ENCODE measurements at regions not wholly inside any gene's neighbourhood (a gene's known extent, or its start where the extent isn't known, plus 50 kb on each side); places are given as distances from the start of the nearest gene placed in this dataset.

- no peak for DNase-seq
Measured at GRCh38 chr3:135868801-135869200, 96.7 kb upstream of the PPP2R3A start.

DNA sequence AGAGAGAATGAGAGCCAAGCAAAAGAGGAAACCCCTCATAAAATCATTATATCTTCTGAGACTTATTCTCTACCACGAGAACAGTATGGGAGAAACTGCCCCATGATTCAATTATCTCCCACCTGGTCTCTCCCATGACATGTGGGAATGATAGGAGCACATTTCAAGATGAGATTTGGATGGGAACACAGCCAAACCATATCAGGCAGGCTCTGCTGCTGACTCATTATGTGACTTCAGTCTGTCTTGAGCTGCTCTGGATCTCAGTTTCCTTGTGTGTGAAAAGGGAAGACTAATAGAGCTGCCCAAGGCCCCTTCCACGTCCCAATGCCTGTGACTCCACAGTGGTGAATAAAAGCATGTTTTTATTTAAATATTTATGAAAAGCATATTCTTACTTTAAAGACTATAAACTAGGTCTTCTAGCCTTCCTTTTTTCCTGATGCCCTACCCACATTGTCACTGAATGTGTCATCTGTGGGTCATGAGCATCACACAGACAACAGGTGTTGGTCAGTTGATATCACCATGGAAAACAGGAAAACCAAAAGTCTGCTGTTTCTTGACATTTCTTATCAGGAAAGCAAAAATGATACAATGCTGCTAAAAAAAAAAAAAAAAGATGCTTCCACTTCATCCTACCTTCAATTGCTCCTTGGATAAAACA lies 96.0 kb upstream of the PPP2R3A start:
- no peak for DNase-seq

DNA sequence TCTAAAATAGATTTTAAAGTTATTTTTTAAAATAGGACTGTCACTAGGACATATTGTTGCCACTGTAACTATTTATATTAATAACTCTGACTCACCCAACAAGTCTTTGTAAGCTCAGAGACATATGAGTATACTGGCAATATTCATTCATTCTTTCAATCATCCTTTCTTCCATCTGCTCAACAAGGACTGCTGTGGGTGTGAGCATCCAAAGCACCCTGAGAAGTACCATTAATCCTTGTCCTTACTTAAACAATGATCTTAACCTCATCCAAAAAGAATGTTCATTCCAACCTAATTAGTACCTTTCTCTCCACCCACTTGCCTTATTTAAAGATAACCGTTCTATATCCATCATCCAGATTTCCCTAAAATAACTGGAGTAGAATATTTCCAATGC lies 94.2 kb upstream of the PPP2R3A start:
- no peak for DNase-seq

DNA sequence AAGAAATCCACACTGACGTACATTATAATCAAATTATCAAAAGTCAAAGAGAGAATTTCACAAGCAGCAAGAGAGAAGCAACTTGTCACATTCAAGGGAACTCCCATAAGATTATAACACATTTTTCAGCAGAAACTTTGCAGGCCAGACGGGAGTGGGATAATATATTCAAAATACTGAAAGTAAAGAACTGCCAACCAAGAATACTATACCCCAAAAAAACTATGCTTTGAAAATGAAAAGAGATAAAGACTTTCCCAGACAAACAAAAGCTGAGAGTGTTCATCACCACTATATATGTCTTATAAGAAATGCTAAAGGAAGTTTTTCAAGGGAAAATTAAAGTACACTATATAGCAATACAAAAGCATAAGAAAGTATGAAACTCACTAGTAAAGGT lies 91.5 kb upstream of the PPP2R3A start:
- no peak for DNase-seq

DNA sequence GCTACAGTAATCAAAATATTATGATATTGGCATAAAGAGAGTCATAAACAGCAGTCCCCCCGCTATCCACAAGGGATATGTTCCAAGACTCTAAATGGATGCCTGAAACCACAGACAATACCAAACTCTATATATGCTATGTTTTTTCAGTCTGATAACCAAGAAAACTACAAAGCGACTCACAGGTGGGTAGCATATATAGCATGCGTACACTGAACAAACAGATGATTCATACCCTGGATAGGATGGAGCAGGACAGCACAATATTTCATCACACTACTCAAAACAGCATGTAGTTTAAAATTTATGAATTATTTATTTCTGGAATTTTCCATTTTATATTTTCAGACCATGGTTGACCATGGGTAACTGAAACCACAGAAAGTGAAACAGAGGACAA lies 87.0 kb upstream of the PPP2R3A start:
- no peak for DNase-seq

DNA sequence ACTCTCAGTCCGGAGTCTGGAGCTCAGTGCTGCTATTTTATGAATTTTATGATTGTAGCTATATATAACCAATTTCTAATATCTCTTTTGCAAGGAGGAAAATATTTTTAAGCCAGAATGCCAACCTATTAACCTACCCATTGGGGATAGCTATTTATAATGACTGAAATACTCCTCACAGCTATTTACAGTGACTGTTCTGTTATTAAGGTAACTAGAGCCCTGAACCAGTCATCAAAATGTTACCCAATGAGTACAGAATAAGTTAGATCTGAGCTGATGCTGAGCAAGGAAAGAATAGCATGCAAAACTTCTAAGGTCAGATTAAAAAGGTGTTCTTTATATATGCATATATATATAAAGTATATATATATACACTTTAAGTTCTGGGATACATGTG lies 79.6 kb upstream of the PPP2R3A start:
- no peak for DNase-seq

- DNase-seq = no peak
Measured at GRCh38 chr3:135887220-135887619, 78.3 kb upstream of the PPP2R3A start.

GRCh38 chr3:135889443-135889842 lies 76.1 kb upstream of the PPP2R3A start:
- no peak for DNase-seq

DNA sequence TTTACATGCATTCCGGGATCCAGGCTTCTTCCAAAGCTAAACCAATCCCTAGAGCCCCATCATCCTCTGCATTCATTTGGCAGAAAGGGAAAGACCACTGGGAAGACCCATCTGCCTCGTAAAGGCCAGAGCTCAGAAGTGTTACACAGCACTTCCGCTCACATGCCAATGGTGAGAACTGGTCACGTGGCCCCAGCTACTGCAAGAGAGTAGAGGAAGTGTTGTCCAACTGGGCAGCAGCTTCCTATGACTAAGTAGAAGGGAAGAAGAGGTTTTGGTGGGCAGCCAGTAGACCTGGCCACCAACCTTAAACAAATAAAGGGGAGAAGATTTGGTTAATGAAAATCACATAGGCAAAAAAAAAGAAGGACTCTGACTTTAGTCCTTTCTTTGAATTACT lies 74.4 kb upstream of the PPP2R3A start:
- no peak for DNase-seq

- peak in 8 of 14 donors; percentile 4 to 53 (median 25) for DNase-seq
Measured at GRCh38 chr3:135895106-135895733, 70.3 kb upstream of the PPP2R3A start.

DNA sequence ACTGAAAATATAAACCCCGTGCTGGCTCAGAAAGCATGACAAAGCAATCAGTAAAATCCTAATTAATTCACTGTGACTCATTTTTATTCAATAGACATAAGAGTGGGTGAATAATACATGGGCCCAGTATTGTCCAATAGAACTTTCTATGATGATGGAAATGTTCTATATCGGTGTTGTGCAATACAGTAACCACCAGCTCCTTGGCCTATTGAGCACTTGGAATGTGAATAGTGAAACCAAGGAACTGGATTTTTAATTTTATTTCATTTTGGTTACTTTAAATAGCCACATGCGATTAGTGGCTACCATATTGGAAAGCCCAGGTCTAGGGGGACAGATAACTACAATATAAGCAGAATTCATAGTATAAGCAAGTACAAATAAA lies 69.8 kb upstream of the PPP2R3A start:
- no peak for DNase-seq

GRCh38 chr3:135896613-135897012 lies 68.9 kb upstream of the PPP2R3A start:
- no peak for DNase-seq

DNA sequence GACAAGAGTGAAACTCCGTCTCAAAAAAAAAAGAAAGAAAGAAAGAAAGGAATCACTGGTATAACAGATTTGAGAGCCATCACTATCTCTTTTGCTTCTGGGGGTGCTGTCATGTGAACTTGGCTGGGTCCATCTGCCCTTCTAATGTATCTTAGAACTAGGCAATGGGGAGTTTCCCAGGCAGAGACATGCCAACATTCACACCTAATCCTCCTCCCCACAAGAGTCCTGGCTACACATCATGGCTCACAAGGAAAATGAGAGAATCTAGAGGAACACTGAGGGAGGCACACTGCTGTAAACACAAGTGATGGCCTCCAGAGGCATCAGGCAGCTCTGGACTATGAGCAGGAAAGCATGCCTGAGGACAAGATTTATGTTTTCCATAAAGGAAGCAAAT lies 67.8 kb upstream of the PPP2R3A start:
- DNase-seq = no peak

GRCh38 chr3:135898774-135899173 lies 66.8 kb upstream of the PPP2R3A start:
- DNase-seq = no peak

- no peak for DNase-seq
Measured at GRCh38 chr3:135905058-135905724, 60.3 kb upstream of the PPP2R3A start.

DNA sequence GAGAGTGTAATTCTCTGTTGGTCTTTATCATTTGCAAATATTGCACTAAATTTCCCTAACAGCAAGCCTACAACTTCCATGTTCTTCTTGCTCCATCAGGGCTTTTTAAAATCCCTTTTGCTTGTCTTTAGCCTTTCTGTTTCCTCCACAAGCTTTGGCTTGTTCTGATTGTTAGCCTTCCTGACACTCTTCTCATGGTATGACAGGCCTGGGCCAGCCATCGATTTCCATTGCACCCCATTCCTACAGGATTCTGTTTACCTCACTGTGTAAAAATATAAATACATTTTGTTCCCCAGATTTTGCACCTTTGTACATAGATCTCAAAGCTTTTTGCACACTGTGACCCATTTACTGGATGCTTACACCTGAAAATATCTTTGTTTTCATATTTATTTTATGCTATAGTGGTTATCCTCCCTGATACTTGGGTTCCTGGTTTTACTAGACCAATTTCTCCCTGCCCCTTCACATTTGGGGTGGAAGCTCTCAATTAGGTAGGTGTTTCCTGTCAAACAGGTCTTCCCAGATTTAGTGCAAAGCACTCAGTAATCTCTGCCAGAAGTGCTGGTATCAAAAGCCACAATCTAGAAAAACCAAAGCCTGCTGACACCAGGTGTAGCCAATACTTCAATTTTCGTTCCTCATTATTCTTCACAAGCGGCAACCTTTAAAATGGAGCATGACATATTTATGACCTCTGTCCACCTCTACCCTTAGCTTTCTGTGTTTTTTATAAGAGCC lies 57.9 kb upstream of the PPP2R3A start:
- no peak for DNase-seq

GRCh38 chr3:135908225-135908624 lies 57.3 kb upstream of the PPP2R3A start:
- DNase-seq = no peak

GRCh38 chr3:135908737-135909136 lies 56.8 kb upstream of the PPP2R3A start:
- DNase-seq = no peak

GRCh38 chr3:135911110-135911509 lies 54.4 kb upstream of the PPP2R3A start:
- DNase-seq = no peak

DNA sequence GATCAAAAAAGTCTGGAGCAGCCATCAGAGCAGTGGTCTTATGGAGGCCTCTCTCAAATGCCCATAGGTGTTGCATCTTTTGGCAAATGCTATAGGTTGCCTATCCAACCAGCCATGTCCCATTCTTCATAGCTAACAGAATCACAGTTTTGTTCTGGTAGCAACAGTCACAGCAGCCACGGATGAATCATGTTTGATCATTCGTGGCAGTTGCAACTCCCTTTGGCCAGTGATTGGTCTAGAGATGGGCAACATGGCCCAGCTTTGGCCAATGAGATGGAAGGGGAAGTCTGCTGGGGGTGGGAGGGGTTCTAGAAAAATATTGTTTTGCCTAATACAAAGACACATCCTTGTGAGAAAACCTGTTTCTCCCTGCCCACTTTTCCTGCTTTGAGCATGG lies 50.3 kb upstream of the PPP2R3A start:
- DNase-seq = no peak
